ENCODE measurements at regions not wholly inside any gene's neighbourhood (a gene's known extent, or its start where the extent isn't known, plus 50 kb on each side); places are given as distances from the start of the nearest gene placed in this dataset.

DNA sequence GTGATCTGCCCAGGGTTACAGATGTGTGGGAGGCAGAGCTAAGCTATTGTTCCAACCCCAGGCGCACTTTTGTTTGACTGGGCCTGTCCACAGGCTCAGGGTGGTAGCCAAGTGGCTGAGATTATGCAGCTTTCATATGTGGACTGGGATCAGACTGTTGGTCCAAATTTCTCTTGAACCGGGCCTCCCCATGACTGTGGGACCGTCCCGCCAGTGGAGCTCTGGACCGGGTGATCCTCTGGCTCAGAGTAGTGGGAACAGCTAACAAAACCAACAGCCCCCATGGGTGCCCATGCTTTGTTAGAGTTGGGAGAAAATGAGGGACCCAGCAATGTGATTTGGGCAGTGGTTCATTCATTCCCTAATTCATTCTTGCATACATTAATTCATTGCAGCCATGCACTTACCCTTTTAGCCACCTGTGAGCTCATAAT, 86.8 kb upstream of the HS6ST1 start:
- Histone ChIP-seq H3K9me1 (ENCODE audit: control insufficient read depth, insufficient read depth, low read length) (no peaks in the 10 kb centered on the region), H3K9me3 (replicated peaks; ENCODE audit: control insufficient read depth, insufficient read depth, low read depth, low read length) (no peaks in the 10 kb centered on the region), H3K4me1 (replicated peaks in 1 of 2; ENCODE audit: control insufficient read depth in 2 of 2, insufficient read depth in 2 of 2, low read length in 2 of 2) (no peaks in the 10 kb centered on the region; a peak in 2 of 5 replicates), H2AFZ (ENCODE audit: low read depth, low read length) (no peak overlapping the region), H3K9ac (ENCODE audit: insufficient read depth in 1 of 2, low read depth in 2 of 2, low read length in 2 of 2) (no peak overlapping the region), H3K4me3 (no peak overlapping the region), H3K4me2 (ENCODE audit: insufficient read depth, low read length) (no peak overlapping the region), H3K36me3 (ENCODE audit: control insufficient read depth, insufficient read depth, low read length) (no peaks in the 10 kb centered on the region), H3K27me3 (ENCODE audit: control insufficient read depth in 2 of 2, insufficient read depth in 2 of 2, low read length in 2 of 2) (peaks cover 6 to 60% of the 10 kb centered on the region in 2 experiments; a peak in 4 of 5 replicates), H4K20me1 (replicated peaks; ENCODE audit: control insufficient read depth, insufficient read depth, low read length) (no peaks in the 10 kb centered on the region), H3K27ac (ENCODE audit: extremely low read depth, low read depth, low read length) (no peak overlapping the region), H3K79me2 (ENCODE audit: control insufficient read depth, insufficient read depth, low read length) (no peaks in the 10 kb centered on the region)
- POLR2A ChIA-PET: interaction anchor here (1.8 kb wide), 1 partner anchor 8 kb away, joined by 9 read pairs; no protein-coding TSS in a partner anchor
- ATAC-seq (no peak), FAIRE-seq (no peak), DNase-seq (ENCODE audit: extremely low read depth in 1 of 4, low spot score in 3 of 4) (no peak)
- in situ Hi-C loops (cut with MboI) (no loop called here), intact Hi-C loops (cut with micrococcal nuclease) (no loop called here)
- no peak for TF ChIP-seq RBM39 (optimal IDR thresholded peaks at IDR 0.05; ENCODE audit: low read depth, low read length)
- no peak for TF ChIP-seq ZNF77 (CRISPR knock-in tag; IDR thresholded peaks at IDR 0.05)
- no peak for TF ChIP-seq ZNF586 (CRISPR knock-in tag; conservative IDR thresholded peaks at IDR 0.05)
- TF ChIP-seq, protein P1, sequence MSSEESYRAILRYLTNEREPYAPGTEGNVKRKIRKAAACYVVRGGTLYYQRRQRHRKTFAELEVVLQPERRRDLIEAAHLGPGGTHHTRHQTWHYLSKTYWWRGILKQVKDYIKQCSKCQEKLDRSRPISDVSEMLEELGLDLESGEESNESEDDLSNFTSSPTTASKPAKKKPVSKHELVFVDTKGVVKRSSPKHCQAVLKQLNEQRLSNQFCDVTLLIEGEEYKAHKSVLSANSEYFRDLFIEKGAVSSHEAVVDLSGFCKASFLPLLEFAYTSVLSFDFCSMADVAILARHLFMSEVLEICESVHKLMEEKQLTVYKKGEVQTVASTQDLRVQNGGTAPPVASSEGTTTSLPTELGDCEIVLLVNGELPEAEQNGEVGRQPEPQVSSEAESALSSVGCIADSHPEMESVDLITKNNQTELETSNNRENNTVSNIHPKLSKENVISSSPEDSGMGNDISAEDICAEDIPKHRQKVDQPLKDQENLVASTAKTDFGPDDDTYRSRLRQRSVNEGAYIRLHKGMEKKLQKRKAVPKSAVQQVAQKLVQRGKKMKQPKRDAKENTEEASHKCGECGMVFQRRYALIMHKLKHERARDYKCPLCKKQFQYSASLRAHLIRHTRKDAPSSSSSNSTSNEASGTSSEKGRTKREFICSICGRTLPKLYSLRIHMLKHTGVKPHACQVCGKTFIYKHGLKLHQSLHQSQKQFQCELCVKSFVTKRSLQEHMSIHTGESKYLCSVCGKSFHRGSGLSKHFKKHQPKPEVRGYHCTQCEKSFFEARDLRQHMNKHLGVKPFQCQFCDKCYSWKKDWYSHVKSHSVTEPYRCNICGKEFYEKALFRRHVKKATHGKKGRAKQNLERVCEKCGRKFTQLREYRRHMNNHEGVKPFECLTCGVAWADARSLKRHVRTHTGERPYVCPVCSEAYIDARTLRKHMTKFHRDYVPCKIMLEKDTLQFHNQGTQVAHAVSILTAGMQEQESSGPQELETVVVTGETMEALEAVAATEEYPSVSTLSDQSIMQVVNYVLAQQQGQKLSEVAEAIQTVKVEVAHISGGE (CRISPR knock-in tag; IDR thresholded peaks at IDR 0.05): no peak
- TF ChIP-seq, protein P2, sequence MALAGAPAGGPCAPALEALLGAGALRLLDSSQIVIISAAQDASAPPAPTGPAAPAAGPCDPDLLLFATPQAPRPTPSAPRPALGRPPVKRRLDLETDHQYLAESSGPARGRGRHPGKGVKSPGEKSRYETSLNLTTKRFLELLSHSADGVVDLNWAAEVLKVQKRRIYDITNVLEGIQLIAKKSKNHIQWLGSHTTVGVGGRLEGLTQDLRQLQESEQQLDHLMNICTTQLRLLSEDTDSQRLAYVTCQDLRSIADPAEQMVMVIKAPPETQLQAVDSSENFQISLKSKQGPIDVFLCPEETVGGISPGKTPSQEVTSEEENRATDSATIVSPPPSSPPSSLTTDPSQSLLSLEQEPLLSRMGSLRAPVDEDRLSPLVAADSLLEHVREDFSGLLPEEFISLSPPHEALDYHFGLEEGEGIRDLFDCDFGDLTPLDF (CRISPR knock-in tag; IDR thresholded peaks at IDR 0.05): no peak
- TF ChIP-seq, protein P3, sequence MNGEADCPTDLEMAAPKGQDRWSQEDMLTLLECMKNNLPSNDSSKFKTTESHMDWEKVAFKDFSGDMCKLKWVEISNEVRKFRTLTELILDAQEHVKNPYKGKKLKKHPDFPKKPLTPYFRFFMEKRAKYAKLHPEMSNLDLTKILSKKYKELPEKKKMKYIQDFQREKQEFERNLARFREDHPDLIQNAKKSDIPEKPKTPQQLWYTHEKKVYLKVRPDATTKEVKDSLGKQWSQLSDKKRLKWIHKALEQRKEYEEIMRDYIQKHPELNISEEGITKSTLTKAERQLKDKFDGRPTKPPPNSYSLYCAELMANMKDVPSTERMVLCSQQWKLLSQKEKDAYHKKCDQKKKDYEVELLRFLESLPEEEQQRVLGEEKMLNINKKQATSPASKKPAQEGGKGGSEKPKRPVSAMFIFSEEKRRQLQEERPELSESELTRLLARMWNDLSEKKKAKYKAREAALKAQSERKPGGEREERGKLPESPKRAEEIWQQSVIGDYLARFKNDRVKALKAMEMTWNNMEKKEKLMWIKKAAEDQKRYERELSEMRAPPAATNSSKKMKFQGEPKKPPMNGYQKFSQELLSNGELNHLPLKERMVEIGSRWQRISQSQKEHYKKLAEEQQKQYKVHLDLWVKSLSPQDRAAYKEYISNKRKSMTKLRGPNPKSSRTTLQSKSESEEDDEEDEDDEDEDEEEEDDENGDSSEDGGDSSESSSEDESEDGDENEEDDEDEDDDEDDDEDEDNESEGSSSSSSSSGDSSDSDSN (IDR thresholded peaks at IDR 0.05; ENCODE audit: borderline replicate concordance in 1 of 2, low read depth in 2 of 2, low read length in 2 of 2): no peak
- TF ChIP-seq ZNF121 (CRISPR knock-in tag; conservative IDR thresholded peaks at IDR 0.05): no peak
- TF ChIP-seq, protein P4, sequence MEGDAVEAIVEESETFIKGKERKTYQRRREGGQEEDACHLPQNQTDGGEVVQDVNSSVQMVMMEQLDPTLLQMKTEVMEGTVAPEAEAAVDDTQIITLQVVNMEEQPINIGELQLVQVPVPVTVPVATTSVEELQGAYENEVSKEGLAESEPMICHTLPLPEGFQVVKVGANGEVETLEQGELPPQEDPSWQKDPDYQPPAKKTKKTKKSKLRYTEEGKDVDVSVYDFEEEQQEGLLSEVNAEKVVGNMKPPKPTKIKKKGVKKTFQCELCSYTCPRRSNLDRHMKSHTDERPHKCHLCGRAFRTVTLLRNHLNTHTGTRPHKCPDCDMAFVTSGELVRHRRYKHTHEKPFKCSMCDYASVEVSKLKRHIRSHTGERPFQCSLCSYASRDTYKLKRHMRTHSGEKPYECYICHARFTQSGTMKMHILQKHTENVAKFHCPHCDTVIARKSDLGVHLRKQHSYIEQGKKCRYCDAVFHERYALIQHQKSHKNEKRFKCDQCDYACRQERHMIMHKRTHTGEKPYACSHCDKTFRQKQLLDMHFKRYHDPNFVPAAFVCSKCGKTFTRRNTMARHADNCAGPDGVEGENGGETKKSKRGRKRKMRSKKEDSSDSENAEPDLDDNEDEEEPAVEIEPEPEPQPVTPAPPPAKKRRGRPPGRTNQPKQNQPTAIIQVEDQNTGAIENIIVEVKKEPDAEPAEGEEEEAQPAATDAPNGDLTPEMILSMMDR (IDR thresholded peaks at IDR 0.05 in 2 of 3, conservative IDR thresholded peaks at IDR 0.05 in 1 of 3; ENCODE audit: insufficient read depth in 2 of 3, low read depth in 1 of 3, low read length in 3 of 3): no peak
- WGBS (ENCODE audit: insufficient coverage, low coverage, missing lambda C conversion rate): 5% methylated on average over 5 of the region's 5 CpGs
- CTCF ChIA-PET (ENCODE audit: low intra/inter-chr PET ratio): no interaction called here
- no TSS peak for BruUV-seq (replicated peaks)
